ENCODE measurements at regions not wholly inside any gene's neighbourhood (a gene's known extent, or its start where the extent isn't known, plus 50 kb on each side); places are given as distances from the start of the nearest gene placed in this dataset.

GRCh38 chr5:51279983-51280706, 103.1 kb upstream of the ISL1 start:
- CTCF ChIA-PET: no interaction called here
- DNase-seq (no peak), ATAC-seq (no peak)
- Mint-ChIP-seq H3K9me3 (ENCODE audit: insufficient read depth) (no peaks in the 10 kb centered on the region), H3K4me1 (ENCODE audit: low read depth) (no peaks in the 10 kb centered on the region), H3K27ac (no peak overlapping the region), H3K4me3 (no peak overlapping the region), H3K36me3 (ENCODE audit: low read depth) (no peaks in the 10 kb centered on the region), H3K27me3 (ENCODE audit: low read depth) (no peaks in the 10 kb centered on the region)
- POLR2A ChIA-PET: no interaction called here

DNA sequence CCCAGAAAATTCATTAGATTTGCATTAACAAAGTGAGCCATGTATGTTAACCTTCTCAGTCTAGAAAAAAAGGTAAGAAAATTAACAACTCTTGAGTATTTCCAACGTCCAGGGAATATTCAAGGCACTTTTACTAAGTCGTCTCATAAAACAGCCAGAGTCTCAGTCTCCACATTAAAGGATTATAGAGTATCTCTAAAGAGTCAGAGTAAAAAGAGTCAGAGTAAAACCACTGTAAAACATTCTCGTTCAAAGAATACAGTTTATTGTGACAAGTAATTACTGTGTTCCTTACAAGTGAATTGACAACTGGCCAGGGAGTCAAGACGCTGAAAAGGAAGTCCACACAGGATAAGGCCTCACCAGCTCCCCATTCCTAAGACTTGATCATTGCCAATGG, 97.2 kb upstream of the ISL1 start:
- Mint-ChIP-seq H3K9me3 (ENCODE audit: insufficient read depth) (no peaks in the 10 kb centered on the region), H3K4me3 (no peak overlapping the region), H3K27ac (no peak overlapping the region), H3K36me3 (ENCODE audit: low read depth) (no peaks in the 10 kb centered on the region), H3K4me1 (ENCODE audit: low read depth) (no peaks in the 10 kb centered on the region), H3K27me3 (ENCODE audit: low read depth) (no peaks in the 10 kb centered on the region)
- ATAC-seq: no peak
- no peak for DNase-seq
- CTCF ChIA-PET: no interaction called here
- POLR2A ChIA-PET: no interaction called here

GRCh38 chr5:51302343-51302742, 80.9 kb upstream of the ISL1 start:
- ChIA-PET CTCF (no interaction called here), POLR2A (no interaction called here)
- H3K4me3 Mint-ChIP-seq: no peak overlapping the region
- DNase-seq: no peak
- peaks cover 5% of the 10 kb centered on the region for H3K9me3 Mint-ChIP-seq (ENCODE audit: insufficient read depth)
- no peaks in the 10 kb centered on the region for H3K36me3 Mint-ChIP-seq (ENCODE audit: low read depth)
- no peak for ATAC-seq
- H3K4me1 Mint-ChIP-seq (ENCODE audit: low read depth): no peaks in the 10 kb centered on the region
- H3K27ac Mint-ChIP-seq: no peak overlapping the region
- no peaks in the 10 kb centered on the region for H3K27me3 Mint-ChIP-seq (ENCODE audit: low read depth)

GRCh38 chr5:51326844-51327243, 56.4 kb upstream of the ISL1 start:
- DNase-seq (no peak), ATAC-seq (no peak)
- Mint-ChIP-seq H3K4me1 (ENCODE audit: low read depth) (no peaks in the 10 kb centered on the region), H3K27ac (no peak overlapping the region), H3K36me3 (ENCODE audit: low read depth) (no peaks in the 10 kb centered on the region), H3K4me3 (no peak overlapping the region), H3K9me3 (ENCODE audit: insufficient read depth) (peaks cover 5% of the 10 kb centered on the region), H3K27me3 (ENCODE audit: low read depth) (no peaks in the 10 kb centered on the region)
- CTCF ChIA-PET: no interaction called here
- POLR2A ChIA-PET: no interaction called here

Data from activated CD8-positive, alpha-beta T cell treated with anti-CD3 and anti-CD28 coated beads, Interleukin-2, amount 10 ng/mL, durations not matched to agents 7 days and 5 days (primary cell).